ENCODE measurements at regions not wholly inside any gene's neighbourhood (a gene's known extent, or its start where the extent isn't known, plus 50 kb on each side); places are given as distances from the start of the nearest gene placed in this dataset.

- H3K9me3 ChIP-seq (ENCODE audit: control insufficient read depth, insufficient read depth, low read length) = no peaks in the 10 kb centered on the region
- H3K27me3 ChIP-seq (ENCODE audit: control insufficient read depth, insufficient read depth, low read length) = no peaks in the 10 kb centered on the region
- H3K27ac ChIP-seq (ENCODE audit: low read depth, low read length) = no peak overlapping the region
- no peak for DNase-seq (ENCODE audit: low read depth in 4 of 6, low spot score in 6 of 6)
- peaks cover 4% of the 10 kb centered on the region for H3K36me3 ChIP-seq (ENCODE audit: control insufficient read depth, insufficient read depth, low read length)
- H3K4me1 ChIP-seq (ENCODE audit: control insufficient read depth, insufficient read depth, low read length) = no peaks in the 10 kb centered on the region
- 88% methylated on average over 1 of the region's 1 CpG for WGBS (ENCODE audit: insufficient coverage)
- no peak overlapping the region for H3K4me3 ChIP-seq (ENCODE audit: low read depth, low read length)
Observed at GRCh38 chr13:73803997-73804396, 330.2 kb downstream of the KLF12 start.

GRCh38 chr13:73800011-73800410, 334.2 kb downstream of the KLF12 start:
- DNase-seq (ENCODE audit: low read depth in 4 of 6, low spot score in 6 of 6) = no peak
- H3K9me3 ChIP-seq (ENCODE audit: control insufficient read depth, insufficient read depth, low read length) = no peaks in the 10 kb centered on the region
- H3K27me3 ChIP-seq (ENCODE audit: control insufficient read depth, insufficient read depth, low read length) = no peaks in the 10 kb centered on the region
- H3K27ac ChIP-seq (ENCODE audit: low read depth, low read length) = no peak overlapping the region
- H3K4me1 ChIP-seq (ENCODE audit: control insufficient read depth, insufficient read depth, low read length) = no peaks in the 10 kb centered on the region
- WGBS (ENCODE audit: insufficient coverage) = no CpG with 5 or more reads among the region's 2 CpGs
- no peak overlapping the region for H3K4me3 ChIP-seq (ENCODE audit: low read depth, low read length)
- no peaks in the 10 kb centered on the region for H3K36me3 ChIP-seq (ENCODE audit: control insufficient read depth, insufficient read depth, low read length)

- Histone ChIP-seq H3K9me3 (ENCODE audit: control insufficient read depth, insufficient read depth, low read length) (no peaks in the 10 kb centered on the region), H3K27me3 (ENCODE audit: control insufficient read depth, insufficient read depth, low read length) (no peaks in the 10 kb centered on the region), H3K27ac (ENCODE audit: low read depth, low read length) (no peak overlapping the region), H3K36me3 (ENCODE audit: control insufficient read depth, insufficient read depth, low read length) (no peaks in the 10 kb centered on the region), H3K4me3 (ENCODE audit: low read depth, low read length) (no peak overlapping the region), H3K4me1 (ENCODE audit: control insufficient read depth, insufficient read depth, low read length) (no peaks in the 10 kb centered on the region)
- WGBS (ENCODE audit: insufficient coverage) = no CpG with 5 or more reads among the region's 3 CpGs
- no peak for DNase-seq (ENCODE audit: low read depth in 4 of 6, low spot score in 6 of 6)
Observed at GRCh38 chr13:73794755-73795154, 339.4 kb downstream of the KLF12 start.

GRCh38 chr13:73793361-73793760, 340.8 kb downstream of the KLF12 start:
- Histone ChIP-seq H3K36me3 (ENCODE audit: control insufficient read depth, insufficient read depth, low read length) (no peaks in the 10 kb centered on the region), H3K9me3 (ENCODE audit: control insufficient read depth, insufficient read depth, low read length) (no peaks in the 10 kb centered on the region), H3K27ac (ENCODE audit: low read depth, low read length) (no peak overlapping the region), H3K4me1 (ENCODE audit: control insufficient read depth, insufficient read depth, low read length) (no peaks in the 10 kb centered on the region), H3K27me3 (ENCODE audit: control insufficient read depth, insufficient read depth, low read length) (no peaks in the 10 kb centered on the region), H3K4me3 (ENCODE audit: low read depth, low read length) (no peak overlapping the region)
- DNase-seq (ENCODE audit: low read depth in 4 of 6, low spot score in 6 of 6) = no peak

- DNase-seq (ENCODE audit: low read depth in 4 of 6, low spot score in 6 of 6) = peak in 1 of 6 donors; percentile 46
- Histone ChIP-seq H3K36me3 (ENCODE audit: control insufficient read depth, insufficient read depth, low read length) (no peaks in the 10 kb centered on the region), H3K4me1 (ENCODE audit: control insufficient read depth, insufficient read depth, low read length) (no peaks in the 10 kb centered on the region), H3K9me3 (ENCODE audit: control insufficient read depth, insufficient read depth, low read length) (no peaks in the 10 kb centered on the region), H3K27ac (ENCODE audit: low read depth, low read length) (no peak overlapping the region), H3K4me3 (ENCODE audit: low read depth, low read length) (no peak overlapping the region), H3K27me3 (ENCODE audit: control insufficient read depth, insufficient read depth, low read length) (no peaks in the 10 kb centered on the region)
- 61% methylated on average over 3 of the region's 5 CpGs for WGBS (ENCODE audit: insufficient coverage)
Observed at GRCh38 chr13:73792796-73793195, 341.4 kb downstream of the KLF12 start.

- no CpG with 5 or more reads among the region's 6 CpGs for WGBS (ENCODE audit: insufficient coverage)
- Histone ChIP-seq H3K4me1 (ENCODE audit: control insufficient read depth, insufficient read depth, low read length) (no peaks in the 10 kb centered on the region), H3K27me3 (ENCODE audit: control insufficient read depth, insufficient read depth, low read length) (no peaks in the 10 kb centered on the region), H3K4me3 (ENCODE audit: low read depth, low read length) (no peak overlapping the region), H3K9me3 (ENCODE audit: control insufficient read depth, insufficient read depth, low read length) (no peaks in the 10 kb centered on the region), H3K36me3 (ENCODE audit: control insufficient read depth, insufficient read depth, low read length) (peaks cover 6% of the 10 kb centered on the region), H3K27ac (ENCODE audit: low read depth, low read length) (peak overlapping the region; percentile 47)
- DNase-seq (ENCODE audit: low read depth in 4 of 6, low spot score in 6 of 6) = peak in 1 of 6 donors; percentile 42
Observed at GRCh38 chr13:73782450-73783449, 351.5 kb downstream of the KLF12 start.

GRCh38 chr13:73781384-73781783, 352.8 kb downstream of the KLF12 start:
- Histone ChIP-seq H3K36me3 (ENCODE audit: control insufficient read depth, insufficient read depth, low read length) (peaks cover 6% of the 10 kb centered on the region), H3K4me1 (ENCODE audit: control insufficient read depth, insufficient read depth, low read length) (no peaks in the 10 kb centered on the region), H3K9me3 (ENCODE audit: control insufficient read depth, insufficient read depth, low read length) (no peaks in the 10 kb centered on the region), H3K27me3 (ENCODE audit: control insufficient read depth, insufficient read depth, low read length) (no peaks in the 10 kb centered on the region), H3K27ac (ENCODE audit: low read depth, low read length) (no peak overlapping the region), H3K4me3 (ENCODE audit: low read depth, low read length) (no peak overlapping the region)
- DNase-seq (ENCODE audit: low read depth in 4 of 6, low spot score in 6 of 6) = no peak

- no peaks in the 10 kb centered on the region for H3K4me1 ChIP-seq (ENCODE audit: control insufficient read depth, insufficient read depth, low read length)
- peaks cover 6% of the 10 kb centered on the region for H3K36me3 ChIP-seq (ENCODE audit: control insufficient read depth, insufficient read depth, low read length)
- DNase-seq (ENCODE audit: low read depth in 4 of 6, low spot score in 6 of 6) = no peak
- no peaks in the 10 kb centered on the region for H3K27me3 ChIP-seq (ENCODE audit: control insufficient read depth, insufficient read depth, low read length)
- no peak overlapping the region for H3K4me3 ChIP-seq (ENCODE audit: low read depth, low read length)
- WGBS (ENCODE audit: insufficient coverage) = no CpG with 5 or more reads among the region's 1 CpG
- H3K27ac ChIP-seq (ENCODE audit: low read depth, low read length) = no peak overlapping the region
- no peaks in the 10 kb centered on the region for H3K9me3 ChIP-seq (ENCODE audit: control insufficient read depth, insufficient read depth, low read length)
Observed at GRCh38 chr13:73779881-73780280, 354.3 kb downstream of the KLF12 start.

- no peak overlapping the region for H3K4me3 ChIP-seq (ENCODE audit: low read depth, low read length)
- H3K4me1 ChIP-seq (ENCODE audit: control insufficient read depth, insufficient read depth, low read length) = no peaks in the 10 kb centered on the region
- DNase-seq (ENCODE audit: low read depth in 4 of 6, low spot score in 6 of 6) = no peak
- no peaks in the 10 kb centered on the region for H3K9me3 ChIP-seq (ENCODE audit: control insufficient read depth, insufficient read depth, low read length)
- H3K36me3 ChIP-seq (ENCODE audit: control insufficient read depth, insufficient read depth, low read length) = peaks cover 6% of the 10 kb centered on the region
- 99% methylated on average over 14 of the region's 17 CpGs for WGBS (ENCODE audit: insufficient coverage)
- H3K27ac ChIP-seq (ENCODE audit: low read depth, low read length) = no peak overlapping the region
- H3K27me3 ChIP-seq (ENCODE audit: control insufficient read depth, insufficient read depth, low read length) = no peaks in the 10 kb centered on the region
Observed at GRCh38 chr13:73778242-73778864, 355.9 kb downstream of the KLF12 start.

GRCh38 chr13:73777134-73777533, 357.1 kb downstream of the KLF12 start:
- WGBS (ENCODE audit: insufficient coverage) = 100% methylated on average over 2 of the region's 6 CpGs
- no peaks in the 10 kb centered on the region for H3K4me1 ChIP-seq (ENCODE audit: control insufficient read depth, insufficient read depth, low read length)

More at GRCh38 chr13:73777134-73777533, 357.1 kb downstream of the KLF12 start:
- H3K4me3 ChIP-seq (ENCODE audit: low read depth, low read length) = no peak overlapping the region
- H3K36me3 ChIP-seq (ENCODE audit: control insufficient read depth, insufficient read depth, low read length) = peaks cover 6% of the 10 kb centered on the region
- no peaks in the 10 kb centered on the region for H3K27me3 ChIP-seq (ENCODE audit: control insufficient read depth, insufficient read depth, low read length)
- H3K27ac ChIP-seq (ENCODE audit: low read depth, low read length) = no peak overlapping the region
- DNase-seq (ENCODE audit: low read depth in 4 of 6, low spot score in 6 of 6) = no peak
- no peaks in the 10 kb centered on the region for H3K9me3 ChIP-seq (ENCODE audit: control insufficient read depth, insufficient read depth, low read length)

All from spinal cord (tissue), 9 donors.